Fibroblast of lung (primary cell): ENCODE measurements at regions not wholly inside any gene's neighbourhood (a gene's known extent, or its start where the extent isn't known, plus 50 kb on each side); places are given as distances from the start of the nearest gene placed in this dataset.

Experiments
- DNase-seq, 2 donors: peaks; one replicate each; pipeline versions ENCODE4 v3.0.0 to v3.0.0-alpha.2; 2010; ENCODE audit warnings: low read depth in 2 of 2
- H2AFZ ChIP-seq: 2 replicates; pipeline ENCODE4 v1.5.1; 2012; ENCODE audit warnings: low read length, control low read depth, inconsistent platforms
- H3K27ac ChIP-seq: 2 replicates; pipeline ENCODE4 v1.5.1; 2011; ENCODE audit warnings: low read length, control low read depth; ENCODE audit not compliant: insufficient read depth
- H3K27me3 ChIP-seq: 2 replicates; pipeline ENCODE4 v1.5.1; 2011; ENCODE audit warnings: mild to moderate bottlenecking, low read length; ENCODE audit not compliant: control insufficient read depth, insufficient read depth
- H3K36me3 ChIP-seq: 2 replicates; pipeline ENCODE4 v1.5.1; 2011; ENCODE audit warnings: low read length; ENCODE audit not compliant: control insufficient read depth, insufficient read depth
- H3K4me1 ChIP-seq: 2 replicates; pipeline ENCODE4 v1.5.1; 2011; ENCODE audit warnings: low read length; ENCODE audit not compliant: control insufficient read depth, insufficient read depth; ENCODE audit errors: extremely low read depth
- H3K4me2 ChIP-seq: 2 replicates; pipeline ENCODE4 v1.5.1; 2011; ENCODE audit warnings: low read length, control low read depth; ENCODE audit not compliant: insufficient read depth; ENCODE audit errors: extremely low read depth
- H3K4me3 ChIP-seq, 4 experiments: fragments of 200-600 bp in 1 of 4; sonication (generic) in 1 of 4; replicated peaks in 1 of 4; 2 replicates each; pipeline ENCODE4 v1.5.1; 2011 to 2016; ENCODE audit warnings: low read length in 4 of 4, low read depth in 3 of 4, mild to moderate bottlenecking in 3 of 4, control low read depth in 2 of 4, inconsistent platforms in 1 of 4, mixed read lengths in 1 of 4; ENCODE audit not compliant: insufficient read depth in 1 of 4; ENCODE audit errors: control extremely low read depth in 1 of 4
- H3K79me2 ChIP-seq: 2 replicates; pipeline ENCODE4 v1.5.1; 2012; ENCODE audit warnings: mild to moderate bottlenecking, low read length, inconsistent platforms; ENCODE audit not compliant: control insufficient read depth, insufficient read depth
- H3K9ac ChIP-seq: 2 replicates; pipeline ENCODE4 v1.5.1; 2011; ENCODE audit warnings: mild to moderate bottlenecking, low read length, control low read depth; ENCODE audit not compliant: insufficient read depth
- H3K9me3 ChIP-seq: 2 replicates; pipeline ENCODE4 v1.5.1; 2012; ENCODE audit warnings: low read depth, low read length; ENCODE audit not compliant: control insufficient read depth, insufficient read depth
- H4K20me1 ChIP-seq: 2 replicates; pipeline ENCODE4 v1.5.1; 2011; ENCODE audit warnings: low read length; ENCODE audit not compliant: control insufficient read depth, insufficient read depth; ENCODE audit errors: extremely low read depth
- CTCF ChIP-seq, 2 donors: IDR thresholded peaks in 1 of 2; conservative IDR thresholded peaks in 1 of 2; 1 replicate in 1 of 2; 2 replicates in 1 of 2; pipeline ENCODE4 v1.5.1; 2011 to 2012; ENCODE audit warnings: low read length in 2 of 2, control low read depth in 1 of 2, inconsistent platforms in 1 of 2, low read depth in 1 of 2, mild to moderate bottlenecking in 1 of 2
- EZH2 ChIP-seq: IDR thresholded peaks from 2 replicates; pipeline ENCODE4 v1.5.1; 2012; ENCODE audit warnings: low read length, control low read depth, mild to moderate bottlenecking; ENCODE audit errors: missing control alignments

- Histone ChIP-seq H3K27me3 (no peaks in the 10 kb centered on the region), H3K4me3 (no peak overlapping the region), H3K27ac (no peak overlapping the region), H3K4me2 (no peak overlapping the region), H3K9ac (no peak overlapping the region), H2AFZ (no peak overlapping the region), H4K20me1 (no peaks in the 10 kb centered on the region), H3K4me1 (no peaks in the 10 kb centered on the region), H3K9me3 (no peaks in the 10 kb centered on the region), H3K79me2 (no peaks in the 10 kb centered on the region), H3K36me3 (no peaks in the 10 kb centered on the region)
- TF ChIP-seq CTCF (conservative IDR thresholded peaks at IDR 0.05 in 1 of 2, IDR thresholded peaks at IDR 0.05 in 1 of 2; ENCODE audit: low read depth in 1 of 2, low read length in 2 of 2) (no peak), EZH2 (no peak)
- DNase-seq, result no peak
Measured at GRCh38 chr14:98728836-98729235, 543.2 kb downstream of the BCL11B start.

GRCh38 chr14:98731286-98731685 is 540.7 kb downstream of the BCL11B start:
- H3K4me1 ChIP-seq, result no peaks in the 10 kb centered on the region
- H3K79me2 ChIP-seq, result no peaks in the 10 kb centered on the region
- H3K4me3 ChIP-seq, result no peak overlapping the region
- H2AFZ ChIP-seq, result no peak overlapping the region
- no peak for TF ChIP-seq CTCF (conservative IDR thresholded peaks at IDR 0.05 in 1 of 2, IDR thresholded peaks at IDR 0.05 in 1 of 2; ENCODE audit: low read depth in 1 of 2, low read length in 2 of 2)
- no peak for TF ChIP-seq EZH2
- H4K20me1 ChIP-seq, result no peaks in the 10 kb centered on the region
- H3K27me3 ChIP-seq, result no peaks in the 10 kb centered on the region
- no peaks in the 10 kb centered on the region for H3K36me3 ChIP-seq
- H3K9ac ChIP-seq, result no peak overlapping the region
- no peak overlapping the region for H3K4me2 ChIP-seq
- no peaks in the 10 kb centered on the region for H3K9me3 ChIP-seq
- no peak for DNase-seq
- H3K27ac ChIP-seq, result no peak overlapping the region

GRCh38 chr14:98731701-98732100 is 540.3 kb downstream of the BCL11B start:
- H2AFZ ChIP-seq, result no peak overlapping the region
- no peaks in the 10 kb centered on the region for H3K36me3 ChIP-seq
- no peak overlapping the region for H3K4me3 ChIP-seq
- H3K9me3 ChIP-seq, result no peaks in the 10 kb centered on the region
- no peak for DNase-seq
- no peaks in the 10 kb centered on the region for H3K4me1 ChIP-seq
- TF ChIP-seq EZH2, result no peak
- no peak for TF ChIP-seq CTCF (conservative IDR thresholded peaks at IDR 0.05 in 1 of 2, IDR thresholded peaks at IDR 0.05 in 1 of 2; ENCODE audit: low read depth in 1 of 2, low read length in 2 of 2)
- H4K20me1 ChIP-seq, result no peaks in the 10 kb centered on the region
- no peaks in the 10 kb centered on the region for H3K27me3 ChIP-seq
- H3K79me2 ChIP-seq, result no peaks in the 10 kb centered on the region
- H3K27ac ChIP-seq, result no peak overlapping the region
- H3K9ac ChIP-seq, result no peak overlapping the region
- H3K4me2 ChIP-seq, result no peak overlapping the region
